Muscle layer of colon (tissue), 2 donors: ENCODE measurements at regions not wholly inside any gene's neighbourhood (a gene's known extent, or its start where the extent isn't known, plus 50 kb on each side); places are given as distances from the start of the nearest gene placed in this dataset.

Experiments used
- H3K27ac ChIP-seq: one replicate; pipeline ENCODE4 v1.7.0; 2013; ENCODE audit warnings: low read depth, mild to moderate bottlenecking, low read length, moderate library complexity
- H3K27me3 ChIP-seq, 2 donors: one replicate each; pipeline ENCODE4 v1.7.0; 2013; ENCODE audit warnings: low read length in 2 of 2, mild to moderate bottlenecking in 2 of 2; ENCODE audit not compliant: insufficient read depth in 2 of 2, control insufficient read depth in 1 of 2
- H3K36me3 ChIP-seq: one replicate; pipeline ENCODE4 v1.7.0; 2013; ENCODE audit warnings: mild to moderate bottlenecking, low read length; ENCODE audit not compliant: insufficient read depth
- H3K4me1 ChIP-seq: one replicate; pipeline ENCODE4 v1.7.0; 2013; ENCODE audit warnings: mild to moderate bottlenecking, low read length; ENCODE audit not compliant: insufficient read depth
- H3K4me3 ChIP-seq, 2 donors: one replicate each; pipeline ENCODE4 v1.7.0; 2013; ENCODE audit warnings: low read length in 2 of 2, low read depth in 1 of 2, mild to moderate bottlenecking in 1 of 2, moderate library complexity in 1 of 2
- H3K9ac ChIP-seq: one replicate; pipeline ENCODE4 v1.7.0; 2013; ENCODE audit warnings: low read length
- H3K9me3 ChIP-seq: one replicate; pipeline ENCODE4 v1.7.0; 2013; ENCODE audit warnings: mild to moderate bottlenecking, low read length
- donor health status: abdominal sarcoma.
- donor health status: Adenocarcinoma of cecum.

DNA sequence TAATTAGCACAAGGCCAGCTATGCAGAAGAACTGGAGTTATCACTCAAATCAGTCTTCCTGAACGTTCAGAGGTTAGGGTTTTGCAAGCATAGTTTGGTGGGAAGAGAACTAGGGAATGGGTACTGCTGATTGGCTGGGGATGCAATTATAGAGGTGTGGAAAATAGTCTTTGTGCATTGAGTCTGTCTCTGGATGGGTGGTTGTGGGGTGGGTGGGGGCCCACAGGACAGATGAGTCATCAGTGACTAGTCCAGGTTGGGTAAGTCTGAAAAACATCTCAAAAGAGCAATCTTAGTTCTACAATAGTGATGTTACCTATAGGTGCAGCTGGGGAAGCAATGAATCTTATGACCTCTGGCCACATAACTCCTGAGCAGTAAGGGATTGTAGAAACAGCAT is 89.7 kb upstream of the HMCN1 start:
- Histone ChIP-seq H3K9ac (no peak overlapping the region), H3K27me3 (no peaks in the 10 kb centered on the region), H3K4me1 (peaks cover 11% of the 10 kb centered on the region), H3K36me3 (no peaks in the 10 kb centered on the region), H3K27ac (no peak overlapping the region), H3K4me3 (no peak overlapping the region), H3K9me3 (no peaks in the 10 kb centered on the region)

DNA sequence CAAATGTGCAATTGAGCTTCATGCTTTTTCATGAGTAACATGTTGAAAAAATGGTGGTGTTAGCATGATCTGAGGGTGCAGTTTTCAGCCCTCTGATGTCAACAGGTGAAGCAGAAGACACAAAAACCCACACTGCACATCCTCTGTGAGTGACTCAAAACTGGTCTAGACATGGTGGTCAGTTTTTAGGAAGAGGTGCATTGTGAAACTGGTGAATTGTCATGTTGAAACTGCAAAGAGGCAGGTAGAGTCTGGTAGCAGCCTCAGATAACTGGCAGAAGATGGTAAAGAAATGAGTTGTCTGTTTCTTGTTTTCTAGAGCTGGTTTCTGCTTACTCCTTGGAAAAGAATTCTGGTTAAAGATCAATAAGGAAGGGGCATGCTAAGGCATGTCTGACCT is 97.3 kb upstream of the HMCN1 start:
- H3K4me1 ChIP-seq, result no peaks in the 10 kb centered on the region
- H3K9me3 ChIP-seq, result no peaks in the 10 kb centered on the region
- H3K36me3 ChIP-seq, result no peaks in the 10 kb centered on the region
- no peak overlapping the region for H3K27ac ChIP-seq
- no peaks in the 10 kb centered on the region for H3K27me3 ChIP-seq
- H3K4me3 ChIP-seq, result no peak overlapping the region
- no peak overlapping the region for H3K9ac ChIP-seq

DNA sequence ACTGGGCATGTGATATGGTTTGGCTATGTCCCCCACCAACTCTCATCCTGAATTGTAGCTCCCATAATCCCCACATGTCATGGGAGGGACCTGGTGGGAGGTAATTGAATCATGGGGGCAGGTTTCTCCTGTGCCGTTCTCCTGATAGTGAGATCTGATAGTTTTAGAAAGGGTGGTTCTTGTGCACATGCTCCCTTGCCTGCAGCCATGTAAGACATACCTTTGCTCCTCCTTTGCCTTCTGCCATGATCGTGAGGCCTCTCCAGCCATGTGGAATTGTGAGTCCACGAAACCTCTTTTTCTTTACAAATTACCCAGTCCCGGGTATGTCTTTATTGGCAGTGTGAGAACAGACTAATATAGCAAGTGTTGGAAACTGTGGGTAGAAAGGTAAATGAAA is 99.5 kb upstream of the HMCN1 start:
- no peaks in the 10 kb centered on the region for H3K27me3 ChIP-seq

DNA sequence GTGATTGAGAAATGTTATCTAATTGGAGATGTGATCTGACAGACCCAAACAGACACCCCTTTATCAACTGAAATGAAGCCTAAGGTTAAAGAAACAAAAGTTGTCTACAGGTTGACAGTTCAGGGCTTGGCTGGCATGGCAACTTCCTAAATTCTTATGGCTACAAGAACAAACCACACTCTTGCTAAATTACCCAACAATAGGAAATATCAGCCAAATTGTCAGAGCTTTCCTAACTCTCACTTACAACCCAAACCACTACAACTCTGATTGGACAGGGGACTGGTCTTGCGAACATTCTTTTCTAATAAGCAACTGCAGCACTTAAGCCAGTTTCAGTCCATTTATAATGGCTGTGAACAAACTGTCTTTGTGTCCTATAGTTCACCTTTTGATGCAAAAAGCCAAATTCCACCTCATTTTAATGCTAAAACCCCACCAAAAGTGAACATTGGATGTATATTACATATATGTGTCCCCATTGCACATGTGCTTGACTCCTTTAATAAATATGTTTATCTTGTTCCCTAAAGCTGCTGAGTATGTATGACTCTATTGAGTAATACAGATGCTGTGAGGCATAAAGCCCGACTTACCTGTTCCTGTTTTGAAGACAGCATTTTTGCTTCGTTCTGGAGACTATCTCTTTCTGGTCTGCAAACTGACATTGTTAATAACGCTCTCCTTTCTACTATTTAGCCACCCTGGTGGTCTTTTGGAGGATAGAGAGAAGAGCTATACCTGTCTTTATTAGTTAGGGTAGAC is 101.3 kb upstream of the HMCN1 start:
- Histone ChIP-seq H3K9me3 (no peaks in the 10 kb centered on the region), H3K4me3 (no peak overlapping the region), H3K4me1 (no peaks in the 10 kb centered on the region), H3K27me3 (no peaks in the 10 kb centered on the region), H3K9ac (no peak overlapping the region), H3K27ac (no peak overlapping the region), H3K36me3 (no peaks in the 10 kb centered on the region)

More for the DNA sequence above, 99.5 kb upstream of the HMCN1 start:
- Histone ChIP-seq H3K4me1 (no peaks in the 10 kb centered on the region), H3K9ac (no peak overlapping the region), H3K9me3 (no peaks in the 10 kb centered on the region), H3K36me3 (no peaks in the 10 kb centered on the region), H3K27ac (no peak overlapping the region), H3K4me3 (no peak overlapping the region)

DNA sequence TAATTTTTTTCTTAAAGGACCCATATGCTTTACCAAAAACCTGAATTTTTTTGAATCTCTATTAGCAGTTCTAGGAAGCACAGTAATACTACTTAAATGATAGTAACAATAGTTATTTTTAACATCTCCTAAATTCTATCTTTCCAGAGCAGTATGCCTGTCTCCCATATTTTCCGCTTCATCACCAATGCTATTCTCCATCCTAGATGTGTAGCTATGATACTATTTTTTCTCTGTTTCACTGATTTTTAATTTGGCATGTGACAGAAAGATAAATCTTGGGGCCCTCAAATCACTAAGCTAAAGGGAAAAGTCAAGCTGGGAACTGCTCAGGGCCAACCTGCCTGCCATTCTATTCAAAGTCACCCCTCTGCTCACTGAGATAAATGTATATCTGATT is 102.3 kb upstream of the HMCN1 start:
- Histone ChIP-seq H3K4me3 (no peak overlapping the region), H3K9me3 (no peaks in the 10 kb centered on the region), H3K27ac (no peak overlapping the region), H3K4me1 (no peaks in the 10 kb centered on the region), H3K9ac (no peak overlapping the region), H3K27me3 (no peaks in the 10 kb centered on the region), H3K36me3 (no peaks in the 10 kb centered on the region)

DNA sequence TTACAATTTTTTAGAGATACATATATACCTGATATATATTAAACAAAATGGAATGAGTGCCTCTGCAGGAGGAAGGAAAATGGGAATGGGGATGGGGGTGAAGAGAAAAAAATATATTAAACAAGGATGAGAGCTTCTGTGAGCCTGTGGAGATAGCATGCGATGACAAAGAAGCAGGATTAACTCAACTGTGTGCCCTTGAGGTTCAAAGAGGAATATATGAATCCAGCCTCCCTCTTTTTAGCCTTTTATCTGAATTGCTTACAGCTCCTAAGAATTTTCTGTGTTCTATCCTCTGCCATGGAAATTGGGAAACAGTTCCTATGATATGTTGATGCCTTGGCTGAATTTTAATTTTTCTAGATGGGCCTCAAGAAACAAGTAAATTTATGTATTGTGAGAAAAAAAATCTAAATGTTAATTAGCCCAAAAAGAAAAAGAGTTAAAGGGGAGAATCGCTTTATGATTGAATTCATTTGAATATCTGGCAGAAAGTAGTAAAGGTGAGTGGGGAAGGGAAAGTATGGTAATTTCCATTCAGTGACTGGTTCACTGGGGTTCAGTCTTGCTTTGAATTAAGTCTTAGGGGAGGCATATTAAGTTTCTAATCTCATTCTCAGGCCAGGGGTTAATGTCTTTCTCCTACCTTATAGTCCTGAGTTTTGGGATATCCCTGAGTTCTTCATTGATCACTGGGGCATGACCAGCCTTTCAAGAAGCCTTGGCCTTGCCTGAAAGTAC is 106.3 kb upstream of the HMCN1 start:
- H3K9ac ChIP-seq, result no peak overlapping the region
- no peaks in the 10 kb centered on the region for H3K9me3 ChIP-seq
- no peak overlapping the region for H3K27ac ChIP-seq
- no peaks in the 10 kb centered on the region for H3K36me3 ChIP-seq
- no peak overlapping the region for H3K4me3 ChIP-seq
- H3K27me3 ChIP-seq, result no peaks in the 10 kb centered on the region
- H3K4me1 ChIP-seq, result no peaks in the 10 kb centered on the region

DNA sequence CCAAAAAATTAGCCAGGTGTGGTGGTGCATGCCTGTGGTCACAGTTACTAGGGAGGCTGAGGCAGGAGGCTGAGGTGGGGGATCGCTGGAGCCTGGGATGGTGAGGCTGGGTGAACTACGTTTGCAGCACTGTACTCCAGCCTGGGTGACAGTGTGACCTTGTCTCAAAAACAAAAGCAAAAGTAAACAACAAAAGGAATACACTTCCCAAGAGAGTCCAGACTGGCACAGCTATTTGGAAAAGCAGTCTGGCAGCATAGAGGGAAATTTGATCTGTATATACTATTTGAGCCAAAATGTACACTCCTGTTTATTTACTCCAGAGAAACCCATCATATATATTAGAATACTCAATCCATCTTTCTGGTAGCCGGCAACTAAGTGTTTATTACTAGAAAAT is 107.0 kb upstream of the HMCN1 start:
- Histone ChIP-seq H3K27ac (no peak overlapping the region), H3K4me1 (no peaks in the 10 kb centered on the region), H3K9me3 (no peaks in the 10 kb centered on the region), H3K4me3 (no peak overlapping the region), H3K9ac (no peak overlapping the region), H3K36me3 (no peaks in the 10 kb centered on the region), H3K27me3 (no peaks in the 10 kb centered on the region)

DNA sequence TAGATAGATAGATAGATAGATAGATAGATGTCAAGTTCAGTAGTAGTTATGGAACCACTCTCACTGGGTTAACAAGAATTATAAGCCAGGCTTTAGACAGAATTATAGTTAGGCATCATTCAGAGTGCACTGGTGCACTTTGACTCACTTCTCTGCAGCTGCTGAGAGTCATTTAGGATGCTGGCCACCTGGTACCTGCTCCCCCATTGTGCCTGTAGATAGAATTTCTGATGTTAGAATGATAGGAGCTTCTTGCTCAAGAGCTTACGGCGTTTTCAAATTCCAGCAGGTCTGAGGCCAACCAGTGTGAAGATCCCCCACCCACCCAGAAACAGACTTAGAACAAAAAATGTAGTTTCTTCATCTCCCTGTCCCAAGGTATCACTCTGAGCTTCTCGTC is 107.8 kb upstream of the HMCN1 start:
- H3K27ac ChIP-seq, result no peak overlapping the region
- H3K9ac ChIP-seq, result no peak overlapping the region
- H3K9me3 ChIP-seq, result no peaks in the 10 kb centered on the region
- no peak overlapping the region for H3K4me3 ChIP-seq
- no peaks in the 10 kb centered on the region for H3K36me3 ChIP-seq
- no peaks in the 10 kb centered on the region for H3K4me1 ChIP-seq
- no peaks in the 10 kb centered on the region for H3K27me3 ChIP-seq

DNA sequence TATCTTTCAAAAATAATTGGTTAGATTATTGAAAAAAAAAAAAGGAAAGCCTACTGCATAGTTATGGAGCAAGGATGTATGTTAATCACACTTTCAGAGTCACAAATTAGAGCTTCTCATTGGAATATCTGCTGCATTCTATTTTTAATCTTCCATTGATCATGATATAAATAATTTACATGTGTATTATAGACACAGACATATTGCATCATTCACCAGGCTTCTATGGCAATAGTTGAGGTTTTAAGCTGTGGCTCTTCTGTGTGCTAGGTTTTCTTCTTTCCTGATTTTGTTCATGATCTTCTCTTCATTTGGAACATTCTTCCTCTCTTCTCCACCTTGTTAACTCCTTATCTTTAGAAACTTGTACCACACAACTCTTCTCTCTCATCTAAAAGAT is 123.2 kb upstream of the HMCN1 start:
- Histone ChIP-seq H3K4me3 (no peak overlapping the region), H3K9ac (no peak overlapping the region), H3K27ac (no peak overlapping the region), H3K9me3 (no peaks in the 10 kb centered on the region), H3K4me1 (no peaks in the 10 kb centered on the region), H3K36me3 (no peaks in the 10 kb centered on the region), H3K27me3 (no peaks in the 10 kb centered on the region)

DNA sequence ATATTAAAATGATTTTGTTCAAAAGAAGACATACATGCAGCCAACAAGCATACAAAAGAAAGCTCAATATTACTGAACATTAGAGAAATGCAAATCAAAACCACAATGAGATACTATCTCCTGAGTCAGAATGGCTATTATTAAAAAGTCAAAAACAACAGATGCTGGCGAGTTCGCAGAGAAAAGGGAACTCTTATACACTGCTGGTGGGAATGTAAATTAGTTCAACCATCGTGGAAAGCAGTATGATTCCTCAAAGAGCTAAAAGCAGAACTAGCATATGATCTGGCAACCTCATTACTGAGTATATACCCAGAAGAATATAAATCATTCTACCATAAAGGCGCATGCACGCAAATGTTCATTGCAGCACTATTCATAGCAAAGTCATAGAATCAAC is 126.0 kb upstream of the HMCN1 start:
- Histone ChIP-seq H3K4me3 (no peak overlapping the region), H3K27me3 (no peaks in the 10 kb centered on the region)

DNA sequence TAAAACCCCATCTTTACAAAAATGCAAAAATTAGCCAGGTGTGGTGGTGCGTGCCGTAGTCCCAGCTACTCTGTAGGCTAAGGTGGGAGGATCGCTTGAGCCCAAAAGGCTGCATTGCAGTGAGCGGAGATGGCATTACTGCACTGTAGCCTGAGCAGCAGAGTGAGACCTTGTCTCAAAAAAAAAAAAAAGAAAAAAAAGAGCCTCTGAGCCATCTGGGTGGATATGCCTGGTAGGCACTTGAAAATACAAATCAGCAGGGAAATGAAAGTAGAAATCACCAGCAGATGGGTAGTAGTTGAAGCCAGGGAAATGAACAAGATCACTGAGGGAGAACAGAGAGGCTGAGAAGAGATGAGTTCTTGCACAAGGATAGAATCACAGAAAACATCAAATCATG is 131.0 kb upstream of the HMCN1 start:
- H3K36me3 ChIP-seq, result no peaks in the 10 kb centered on the region
- H3K9me3 ChIP-seq, result no peaks in the 10 kb centered on the region
- no peaks in the 10 kb centered on the region for H3K27me3 ChIP-seq
- no peak overlapping the region for H3K9ac ChIP-seq
- no peaks in the 10 kb centered on the region for H3K4me1 ChIP-seq
- no peak overlapping the region for H3K4me3 ChIP-seq
- no peak overlapping the region for H3K27ac ChIP-seq

More for the DNA sequence above, 126.0 kb upstream of the HMCN1 start:
- no peak overlapping the region for H3K27ac ChIP-seq
- no peaks in the 10 kb centered on the region for H3K9me3 ChIP-seq
- H3K9ac ChIP-seq, result no peak overlapping the region
- H3K36me3 ChIP-seq, result no peaks in the 10 kb centered on the region
- H3K4me1 ChIP-seq, result no peaks in the 10 kb centered on the region

DNA sequence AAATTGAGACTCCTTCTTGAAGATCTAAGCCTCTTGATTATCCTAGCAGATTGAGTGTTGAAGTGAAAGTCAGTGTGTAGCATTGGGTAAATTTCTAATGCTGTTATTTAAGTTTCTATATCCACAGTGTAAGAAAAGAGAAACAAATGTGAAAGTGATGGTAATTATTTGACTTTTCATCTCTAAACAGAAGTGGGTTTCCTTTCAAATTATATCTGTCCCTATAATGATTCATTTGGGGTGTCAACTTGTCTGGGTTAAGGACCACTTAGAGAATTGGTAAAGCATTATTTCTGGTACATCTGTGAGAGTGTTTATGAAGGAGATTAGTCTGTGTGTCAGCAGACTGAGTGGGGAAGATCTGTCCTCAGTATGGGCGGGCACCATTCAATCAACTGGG is 133.0 kb upstream of the HMCN1 start:
- no peaks in the 10 kb centered on the region for H3K36me3 ChIP-seq
- H3K9ac ChIP-seq, result no peak overlapping the region
- H3K27me3 ChIP-seq, result no peaks in the 10 kb centered on the region
- H3K4me1 ChIP-seq, result no peaks in the 10 kb centered on the region
- H3K27ac ChIP-seq, result no peak overlapping the region
- no peak overlapping the region for H3K4me3 ChIP-seq
- H3K9me3 ChIP-seq, result no peaks in the 10 kb centered on the region
